B cell (primary cell): ENCODE measurements at regions not wholly inside any gene's neighbourhood (a gene's known extent, or its start where the extent isn't known, plus 50 kb on each side); places are given as distances from the start of the nearest gene placed in this dataset.

ENCODE experiments used
- EZH2 ChIP-seq: IDR thresholded peaks from 2 replicates; pipeline ENCODE4 v1.6.1; 2012; ENCODE audit warnings: borderline replicate concordance, low read depth, mild to moderate bottlenecking, moderate library complexity, low read length; ENCODE audit not compliant: insufficient read depth, poor library complexity, severe bottlenecking
- TF ChIP-seq, protein P1 (sequence below): fragments of 200-600 bp; IDR thresholded peaks from one replicate; pipeline ENCODE4 v1.8.0; 2022; ENCODE audit warnings: antibody characterized with exemption, mild to moderate bottlenecking

- TF ChIP-seq, protein P1, sequence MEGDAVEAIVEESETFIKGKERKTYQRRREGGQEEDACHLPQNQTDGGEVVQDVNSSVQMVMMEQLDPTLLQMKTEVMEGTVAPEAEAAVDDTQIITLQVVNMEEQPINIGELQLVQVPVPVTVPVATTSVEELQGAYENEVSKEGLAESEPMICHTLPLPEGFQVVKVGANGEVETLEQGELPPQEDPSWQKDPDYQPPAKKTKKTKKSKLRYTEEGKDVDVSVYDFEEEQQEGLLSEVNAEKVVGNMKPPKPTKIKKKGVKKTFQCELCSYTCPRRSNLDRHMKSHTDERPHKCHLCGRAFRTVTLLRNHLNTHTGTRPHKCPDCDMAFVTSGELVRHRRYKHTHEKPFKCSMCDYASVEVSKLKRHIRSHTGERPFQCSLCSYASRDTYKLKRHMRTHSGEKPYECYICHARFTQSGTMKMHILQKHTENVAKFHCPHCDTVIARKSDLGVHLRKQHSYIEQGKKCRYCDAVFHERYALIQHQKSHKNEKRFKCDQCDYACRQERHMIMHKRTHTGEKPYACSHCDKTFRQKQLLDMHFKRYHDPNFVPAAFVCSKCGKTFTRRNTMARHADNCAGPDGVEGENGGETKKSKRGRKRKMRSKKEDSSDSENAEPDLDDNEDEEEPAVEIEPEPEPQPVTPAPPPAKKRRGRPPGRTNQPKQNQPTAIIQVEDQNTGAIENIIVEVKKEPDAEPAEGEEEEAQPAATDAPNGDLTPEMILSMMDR = no peak
- no peak for TF ChIP-seq EZH2
Observed at GRCh38 chr13:100789481-100789880, 114.9 kb upstream of the TMTC4 start.
